Stomach (tissue), 4 donors: ENCODE measurements at regions not wholly inside any gene's neighbourhood (a gene's known extent, or its start where the extent isn't known, plus 50 kb on each side); places are given as distances from the start of the nearest gene placed in this dataset.

ENCODE experiments used
- CTCF ChIP-seq, 7 experiments: fragments of 450-650 bp in 4 of 7; fragments of 200-600 bp in 3 of 7; sonication (generic) in 3 of 7; IDR thresholded peaks; one replicate each; pipeline ENCODE4 v1.5.1; 2016 to 2019; ENCODE audit warnings: antibody characterized with exemption in 7 of 7, control low read depth in 2 of 7, mild to moderate bottlenecking in 1 of 7
- EP300 ChIP-seq: sonication (generic); formaldehyde crosslinking; IDR thresholded peaks from one replicate; pipeline ENCODE4 v1.6.1; 2017; ENCODE audit warnings: antibody characterized with exemption

DNA sequence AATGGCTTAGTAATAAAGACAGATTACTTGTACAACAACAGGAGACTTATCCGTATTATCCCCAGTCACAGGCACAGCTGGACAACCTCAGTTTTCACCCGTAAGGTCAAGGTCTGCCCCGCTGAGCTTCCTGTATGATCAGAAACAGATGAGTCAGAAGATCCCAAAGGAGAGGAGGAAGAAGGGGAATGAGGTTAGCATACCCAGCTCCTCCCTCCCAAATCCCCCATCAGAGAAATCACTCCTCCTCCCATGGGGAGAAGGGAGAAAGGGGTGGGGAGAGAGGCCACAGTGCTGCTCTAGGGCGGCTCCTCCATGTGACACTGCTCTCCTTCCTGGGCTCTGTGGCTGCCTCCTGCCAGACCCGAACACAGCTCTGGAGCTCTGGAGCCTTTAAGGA lies 53.8 kb upstream of the SPTBN1 start:
- no peak for TF ChIP-seq EP300
- no peak for TF ChIP-seq CTCF (IDR thresholded peaks at IDR 0.05)
